ENCODE measurements at regions not wholly inside any gene's neighbourhood (a gene's known extent, or its start where the extent isn't known, plus 50 kb on each side); places are given as distances from the start of the nearest gene placed in this dataset.

DNA sequence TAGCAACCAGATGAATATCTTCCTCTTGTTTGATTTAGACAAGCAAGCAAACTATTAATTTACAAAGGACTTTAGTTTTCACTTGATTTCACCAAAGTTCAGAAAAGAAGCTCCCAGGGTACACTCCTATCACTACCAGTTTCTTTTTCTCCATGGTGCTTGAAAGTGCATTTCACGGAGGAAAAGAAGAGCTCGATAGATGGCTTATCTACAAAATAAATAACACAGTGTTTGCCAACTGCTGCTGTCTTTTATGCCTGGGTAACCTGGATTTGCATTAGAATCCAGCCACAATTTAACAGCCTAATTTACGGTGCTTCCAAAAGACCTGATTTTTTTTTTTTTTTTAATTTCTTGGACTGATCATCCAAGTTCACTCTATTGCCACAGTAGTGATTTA lies 275.7 kb downstream of the GPR37 start:
- H3K36me3 ChIP-seq (replicated peaks; ENCODE audit: insufficient read depth, low read length) = no peaks in the 10 kb centered on the region
- H3F3A ChIP-seq (ENCODE audit: insufficient read depth, low read length) = no peaks in the 10 kb centered on the region
- TF ChIP-seq CTCF (IDR thresholded peaks at IDR 0.05; ENCODE audit: low read length) (no peak), EZH2 (optimal IDR thresholded peaks at IDR 0.05; ENCODE audit: low read depth, low read length) (no peak), EZH2phosphoT487 (IDR thresholded peaks at IDR 0.05; ENCODE audit: low read length) (no peak)
- DNase-seq = no peak
- no peaks in the 10 kb centered on the region for H4K20me1 ChIP-seq (ENCODE audit: insufficient read depth, low read length)
- no peak overlapping the region for H3K9ac ChIP-seq (ENCODE audit: low read length)
- H3K4me2 ChIP-seq (ENCODE audit: low read depth, low read length) = no peak overlapping the region
- H3K4me1 ChIP-seq (ENCODE audit: low read length) = no peaks in the 10 kb centered on the region
- no peaks in the 10 kb centered on the region for H3K9me2 ChIP-seq (replicated peaks; ENCODE audit: insufficient read depth, low read length)
- H3K79me2 ChIP-seq (ENCODE audit: low read length) = no peaks in the 10 kb centered on the region
- H3K9me3 ChIP-seq (replicated peaks; ENCODE audit: insufficient read depth, low read length) = no peaks in the 10 kb centered on the region
- no peak overlapping the region for H3K4me3 ChIP-seq (ENCODE audit: low read length)
- no peak overlapping the region for H2AFZ ChIP-seq (ENCODE audit: low read length)
- H3K27me3 ChIP-seq (replicated peaks; ENCODE audit: insufficient read depth, low read length) = no peaks in the 10 kb centered on the region
- no peak overlapping the region for H3K27ac ChIP-seq (ENCODE audit: low read length)

DNA sequence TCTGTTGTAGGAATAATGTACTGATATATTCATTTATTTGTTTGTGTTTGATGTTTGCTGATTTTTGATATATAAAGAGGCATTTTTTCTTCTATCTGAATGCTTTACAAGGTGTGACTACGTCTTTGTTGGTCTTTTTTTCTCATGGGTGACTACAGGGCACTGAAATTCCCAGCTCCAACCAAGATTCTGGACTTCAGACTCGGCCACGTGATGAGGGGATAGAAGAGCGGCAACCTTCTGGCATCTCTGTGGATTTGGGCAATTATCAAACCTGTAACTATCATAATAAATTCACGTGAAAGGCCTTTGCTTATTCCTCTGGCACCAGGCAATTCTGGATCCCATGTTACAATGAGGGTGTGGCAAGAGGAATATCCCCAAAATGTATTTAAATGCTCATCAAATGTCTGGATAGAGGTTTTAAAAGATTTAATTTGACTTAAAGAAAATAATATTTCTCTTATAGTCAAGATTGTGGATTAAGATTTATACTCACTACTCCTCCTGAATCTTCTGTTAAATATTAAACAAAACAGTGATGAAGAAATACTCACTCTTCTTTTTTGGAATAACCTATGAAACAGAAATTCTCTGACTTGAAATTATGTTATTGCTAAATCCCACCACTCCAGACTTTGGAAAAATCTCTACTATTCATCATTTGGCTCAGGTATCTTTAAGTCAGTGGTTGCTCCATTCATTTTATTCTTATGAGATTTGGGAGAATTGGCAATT lies 276.3 kb downstream of the GPR37 start:
- no peak overlapping the region for H3K4me2 ChIP-seq (ENCODE audit: low read depth, low read length)
- no peaks in the 10 kb centered on the region for H3K36me3 ChIP-seq (replicated peaks; ENCODE audit: insufficient read depth, low read length)
- no peaks in the 10 kb centered on the region for H3K27me3 ChIP-seq (replicated peaks; ENCODE audit: insufficient read depth, low read length)
- H2AFZ ChIP-seq (ENCODE audit: low read length) = no peak overlapping the region
- no peak overlapping the region for H3K27ac ChIP-seq (ENCODE audit: low read length)
- H4K20me1 ChIP-seq (ENCODE audit: insufficient read depth, low read length) = no peaks in the 10 kb centered on the region
- DNase-seq = no peak
- H3K9me2 ChIP-seq (replicated peaks; ENCODE audit: insufficient read depth, low read length) = no peaks in the 10 kb centered on the region
- H3K9me3 ChIP-seq (replicated peaks; ENCODE audit: insufficient read depth, low read length) = no peaks in the 10 kb centered on the region
- TF ChIP-seq EZH2 (optimal IDR thresholded peaks at IDR 0.05; ENCODE audit: low read depth, low read length) = no peak
- no peak for TF ChIP-seq CTCF (IDR thresholded peaks at IDR 0.05; ENCODE audit: low read length)
- TF ChIP-seq EZH2phosphoT487 (IDR thresholded peaks at IDR 0.05; ENCODE audit: low read length) = no peak
- H3K79me2 ChIP-seq (ENCODE audit: low read length) = no peaks in the 10 kb centered on the region
- no peaks in the 10 kb centered on the region for H3F3A ChIP-seq (ENCODE audit: insufficient read depth, low read length)
- H3K9ac ChIP-seq (ENCODE audit: low read length) = no peak overlapping the region
- no peaks in the 10 kb centered on the region for H3K4me1 ChIP-seq (ENCODE audit: low read length)
- H3K4me3 ChIP-seq (ENCODE audit: low read length) = no peak overlapping the region

DNA sequence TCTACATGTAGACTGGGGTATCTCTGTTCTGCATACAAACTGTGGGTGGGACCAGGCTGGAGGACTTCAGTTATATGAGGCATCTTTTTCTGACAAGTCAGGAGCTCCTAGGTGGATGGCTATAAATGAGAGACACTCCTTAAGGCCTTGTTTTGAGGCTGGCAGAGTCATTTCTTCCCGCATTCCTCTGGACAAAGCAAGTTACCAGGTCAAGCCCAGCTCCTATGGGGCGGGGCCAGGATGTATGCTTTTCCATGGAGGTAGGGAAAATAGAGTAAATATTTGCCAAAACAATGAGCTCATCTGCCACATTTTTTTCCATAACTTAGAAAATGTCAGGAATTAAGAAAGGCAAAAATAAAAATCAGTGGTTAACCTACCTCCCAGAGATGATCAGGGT lies 283.4 kb downstream of the GPR37 start:
- Histone ChIP-seq H3K9ac (ENCODE audit: low read length) (no peak overlapping the region), H3K9me3 (replicated peaks; ENCODE audit: insufficient read depth, low read length) (no peaks in the 10 kb centered on the region), H3F3A (ENCODE audit: insufficient read depth, low read length) (no peaks in the 10 kb centered on the region), H4K20me1 (ENCODE audit: insufficient read depth, low read length) (no peaks in the 10 kb centered on the region), H3K4me2 (ENCODE audit: low read depth, low read length) (no peak overlapping the region), H3K36me3 (replicated peaks; ENCODE audit: insufficient read depth, low read length) (no peaks in the 10 kb centered on the region), H2AFZ (ENCODE audit: low read length) (no peak overlapping the region), H3K27me3 (replicated peaks; ENCODE audit: insufficient read depth, low read length) (no peaks in the 10 kb centered on the region), H3K4me1 (ENCODE audit: low read length) (no peaks in the 10 kb centered on the region), H3K9me2 (replicated peaks; ENCODE audit: insufficient read depth, low read length) (no peaks in the 10 kb centered on the region), H3K4me3 (ENCODE audit: low read length) (no peak overlapping the region), H3K79me2 (ENCODE audit: low read length) (no peaks in the 10 kb centered on the region), H3K27ac (ENCODE audit: low read length) (no peak overlapping the region)
- DNase-seq = no peak
- no peak for TF ChIP-seq CTCF (IDR thresholded peaks at IDR 0.05; ENCODE audit: low read length)
- TF ChIP-seq EZH2phosphoT487 (IDR thresholded peaks at IDR 0.05; ENCODE audit: low read length) = no peak
- TF ChIP-seq EZH2 (optimal IDR thresholded peaks at IDR 0.05; ENCODE audit: low read depth, low read length) = no peak

Data from MM.1S (cell line).